ENCODE measurements at regions not wholly inside any gene's neighbourhood (a gene's known extent, or its start where the extent isn't known, plus 50 kb on each side); places are given as distances from the start of the nearest gene placed in this dataset.

DNA sequence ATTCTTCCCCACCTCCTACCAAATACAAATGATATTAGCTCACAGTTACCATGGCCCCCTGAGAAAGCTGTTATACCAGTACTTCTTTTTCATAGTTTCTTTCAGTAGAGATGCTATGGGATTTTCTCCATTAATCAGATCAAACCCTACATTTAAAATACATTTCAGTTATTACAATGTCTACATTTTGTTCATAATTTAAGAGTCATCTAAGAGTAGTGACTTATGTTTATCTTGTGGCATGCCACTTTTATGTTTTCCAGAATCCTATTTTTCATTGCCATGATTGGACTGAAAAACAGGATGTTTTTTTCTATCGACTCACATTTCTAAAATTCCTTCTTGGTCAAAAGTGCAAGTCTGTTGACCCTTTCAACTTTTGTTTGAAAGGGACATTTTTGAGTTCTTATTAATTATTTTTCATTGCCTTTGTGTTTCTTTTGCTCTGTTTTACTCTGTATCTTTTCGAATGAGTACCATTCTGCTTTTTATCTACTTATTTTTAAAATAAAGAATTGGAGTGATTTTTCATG is 77.4 kb upstream of the ANXA1 start:
- ATAC-seq: no peak
- H3K4me3 Mint-ChIP-seq: no peak overlapping the region
- no peak for DNase-seq
- H3K27ac Mint-ChIP-seq: no peak overlapping the region
- no peaks in the 10 kb centered on the region for H3K4me1 Mint-ChIP-seq
- H3K9me3 ChIP-seq (ENCODE audit: control insufficient read depth, low read length, poor library complexity, severe bottlenecking): no peaks in the 10 kb centered on the region
- peaks cover 35% of the 10 kb centered on the region for H3K27me3 Mint-ChIP-seq
- no peaks in the 10 kb centered on the region for H3K36me3 Mint-ChIP-seq (ENCODE audit: low read depth)

DNA sequence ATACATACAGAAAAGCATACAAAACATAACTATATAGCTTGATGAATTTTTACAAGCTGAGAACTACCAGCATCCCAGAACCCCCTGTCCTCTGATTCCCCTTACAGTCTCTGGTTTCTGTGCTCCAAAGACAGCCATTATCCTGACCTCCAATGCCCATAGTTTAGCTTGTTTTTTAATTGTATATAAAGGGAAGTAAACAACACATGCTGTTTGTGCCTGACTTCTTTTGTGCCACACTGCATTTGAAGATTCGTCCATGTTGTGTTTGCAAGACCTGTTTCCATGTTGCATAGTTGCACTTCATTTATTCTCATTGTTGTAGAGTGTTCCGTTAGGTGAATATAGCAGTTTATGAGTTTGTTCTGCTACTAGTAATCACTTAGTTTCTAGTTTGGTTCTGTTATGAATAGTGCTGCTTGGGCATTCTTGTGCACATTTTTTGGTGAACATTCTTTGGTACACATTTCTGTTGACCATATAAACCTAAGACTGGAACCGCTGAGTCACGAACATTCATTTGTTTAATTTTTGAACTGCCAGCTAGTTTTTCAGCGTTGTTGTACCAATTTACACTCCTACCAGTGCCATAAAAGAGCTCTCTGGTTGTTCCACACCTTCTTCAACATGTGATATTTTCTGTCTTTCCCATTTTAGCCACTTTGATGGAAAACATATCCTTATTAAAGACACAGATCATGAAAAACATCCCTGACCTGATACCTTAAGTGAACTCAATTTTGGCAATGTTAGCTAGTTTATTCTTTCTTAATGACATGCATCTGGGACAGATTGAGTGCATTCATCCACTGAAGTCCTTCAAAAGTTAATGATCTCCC is 78.1 kb upstream of the ANXA1 start:
- H3K4me1 Mint-ChIP-seq: no peaks in the 10 kb centered on the region
- no peak overlapping the region for H3K4me3 Mint-ChIP-seq
- H3K27ac Mint-ChIP-seq: no peak overlapping the region
- H3K27me3 Mint-ChIP-seq: peaks cover 39% of the 10 kb centered on the region
- DNase-seq (no peak), ATAC-seq (no peak)
- no peaks in the 10 kb centered on the region for H3K9me3 ChIP-seq (ENCODE audit: control insufficient read depth, low read length, poor library complexity, severe bottlenecking)
- no peaks in the 10 kb centered on the region for H3K36me3 Mint-ChIP-seq (ENCODE audit: low read depth)

DNA sequence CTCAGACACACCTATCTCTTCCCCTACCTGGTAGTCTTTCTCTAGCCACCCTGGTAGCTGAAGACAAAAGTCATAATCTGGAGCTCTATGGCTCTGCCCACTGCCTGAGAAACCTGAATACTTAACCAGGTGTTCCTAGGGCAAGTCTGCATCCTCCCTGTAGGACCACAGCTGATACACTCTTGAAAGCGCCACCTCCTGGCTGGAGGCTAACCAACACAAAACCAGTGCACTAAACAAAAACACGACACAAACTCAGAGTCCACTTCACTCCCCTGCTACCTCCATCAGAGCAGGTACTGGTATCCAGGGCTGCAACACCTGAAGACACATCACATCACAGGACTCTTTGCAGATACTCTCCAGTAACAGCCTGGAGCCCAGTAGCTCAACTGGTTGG is 84.6 kb upstream of the ANXA1 start:
- no peak overlapping the region for H3K27ac Mint-ChIP-seq
- peaks cover 2% of the 10 kb centered on the region for H3K36me3 Mint-ChIP-seq (ENCODE audit: low read depth)
- ATAC-seq (no peak), DNase-seq (no peak)
- no peaks in the 10 kb centered on the region for H3K9me3 ChIP-seq (ENCODE audit: control insufficient read depth, low read length, poor library complexity, severe bottlenecking)
- no peaks in the 10 kb centered on the region for H3K4me1 Mint-ChIP-seq
- peaks cover 34% of the 10 kb centered on the region for H3K27me3 Mint-ChIP-seq
- no peak overlapping the region for H3K4me3 Mint-ChIP-seq

DNA sequence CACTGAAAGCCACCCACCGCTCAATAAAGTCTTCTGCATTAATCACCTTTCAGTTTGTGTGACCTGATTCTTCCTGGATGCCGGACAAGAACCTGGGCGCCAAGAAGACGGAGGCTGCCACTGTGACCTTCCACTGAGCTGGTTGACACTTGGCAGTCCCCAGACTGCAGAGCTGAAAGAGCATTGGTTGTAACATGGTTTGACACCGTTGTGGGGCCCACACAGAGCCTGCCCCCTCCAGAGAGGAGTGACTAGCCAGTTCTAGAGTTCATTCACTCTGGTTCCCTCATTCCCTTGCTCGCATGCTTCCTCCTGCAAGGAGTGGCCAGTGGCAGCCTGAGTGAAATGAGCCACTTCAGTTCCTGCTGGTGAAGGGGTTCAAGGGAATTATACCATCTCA is 86.2 kb upstream of the ANXA1 start:
- DNase-seq (no peak), ATAC-seq (no peak)
- Mint-ChIP-seq H3K36me3 (ENCODE audit: low read depth) (peaks cover 4% of the 10 kb centered on the region), H3K4me1 (peaks cover 1% of the 10 kb centered on the region), H3K27ac (no peak overlapping the region), H3K4me3 (no peak overlapping the region), H3K27me3 (peaks cover 31% of the 10 kb centered on the region)
- no peaks in the 10 kb centered on the region for H3K9me3 ChIP-seq (ENCODE audit: control insufficient read depth, low read length, poor library complexity, severe bottlenecking)

DNA sequence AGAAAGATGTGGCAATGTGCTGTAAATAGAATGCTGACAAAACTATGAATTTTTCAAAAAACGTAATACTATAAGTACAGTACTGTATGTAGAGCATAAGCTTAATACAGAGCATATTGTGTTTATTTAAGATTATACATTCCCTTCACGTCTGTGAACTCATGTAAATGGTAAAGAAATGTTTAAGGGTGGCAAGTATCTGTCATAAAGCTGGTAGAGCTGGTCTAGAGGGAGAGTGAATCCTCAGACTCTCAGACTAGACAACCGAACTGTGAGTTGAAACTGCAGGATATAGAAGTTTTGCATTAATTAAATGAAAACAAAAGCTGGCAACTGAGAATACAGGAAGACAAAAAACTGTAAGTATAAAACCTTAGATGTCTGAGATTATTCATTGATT is 87.3 kb upstream of the ANXA1 start:
- ATAC-seq (no peak), DNase-seq (no peak)
- H3K4me3 Mint-ChIP-seq: no peak overlapping the region
- H3K9me3 ChIP-seq (ENCODE audit: control insufficient read depth, low read length, poor library complexity, severe bottlenecking): no peaks in the 10 kb centered on the region
- peaks cover 34% of the 10 kb centered on the region for H3K27me3 Mint-ChIP-seq
- peaks cover 5% of the 10 kb centered on the region for H3K36me3 Mint-ChIP-seq (ENCODE audit: low read depth)
- H3K27ac Mint-ChIP-seq: no peak overlapping the region
- H3K4me1 Mint-ChIP-seq: peaks cover 2% of the 10 kb centered on the region

DNA sequence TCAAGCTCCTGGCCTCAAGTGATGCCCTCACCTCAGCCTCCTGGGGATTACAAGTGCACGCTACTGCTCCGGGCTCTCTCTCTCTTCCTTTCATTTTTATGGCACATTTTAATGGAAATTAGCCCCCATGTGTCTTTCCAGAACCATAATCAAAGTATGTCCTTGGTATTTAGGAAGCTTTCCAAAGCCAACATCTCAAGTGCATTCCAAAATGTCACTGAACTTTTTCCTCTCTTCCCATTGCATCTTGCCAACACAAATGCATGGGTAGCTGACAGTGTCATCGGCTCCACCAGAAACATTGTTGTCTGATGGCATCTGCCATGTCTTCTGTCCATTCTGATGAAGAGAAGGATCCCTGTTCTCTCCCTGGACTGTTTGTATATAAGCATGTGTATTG is 90.5 kb upstream of the ANXA1 start:
- no peak for ATAC-seq

DNA sequence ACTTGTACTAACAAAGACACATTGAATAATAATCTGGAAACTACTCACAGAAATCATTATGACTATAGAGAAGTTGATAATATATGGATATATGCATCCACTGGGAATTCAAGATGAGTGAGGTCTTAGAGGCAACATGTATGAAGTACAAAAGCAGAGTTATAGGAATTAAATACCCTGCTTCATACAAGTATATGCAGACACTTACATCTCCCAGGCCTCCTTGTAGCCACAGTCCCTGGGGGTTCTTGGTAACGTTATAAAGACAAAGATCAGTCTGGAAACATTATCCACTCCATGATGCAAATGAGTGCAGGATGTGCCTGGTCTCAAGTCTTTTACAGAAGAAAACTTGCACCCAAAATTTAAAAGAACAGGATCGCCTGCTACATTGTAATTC is 92.4 kb upstream of the ANXA1 start:
- Mint-ChIP-seq H3K36me3 (ENCODE audit: low read depth) (peaks cover 3% of the 10 kb centered on the region), H3K4me3 (no peak overlapping the region), H3K4me1 (peaks cover 2% of the 10 kb centered on the region), H3K27me3 (peaks cover 26% of the 10 kb centered on the region), H3K27ac (no peak overlapping the region)
- DNase-seq (no peak), ATAC-seq (no peak)
- no peaks in the 10 kb centered on the region for H3K9me3 ChIP-seq (ENCODE audit: control insufficient read depth, low read length, poor library complexity, severe bottlenecking)

More for the DNA sequence above, 90.5 kb upstream of the ANXA1 start:
- peaks cover 26% of the 10 kb centered on the region for H3K27me3 Mint-ChIP-seq
- H3K27ac Mint-ChIP-seq: no peak overlapping the region
- no peaks in the 10 kb centered on the region for H3K9me3 ChIP-seq (ENCODE audit: control insufficient read depth, low read length, poor library complexity, severe bottlenecking)
- DNase-seq: no peak
- peaks cover 3% of the 10 kb centered on the region for H3K36me3 Mint-ChIP-seq (ENCODE audit: low read depth)
- no peak overlapping the region for H3K4me3 Mint-ChIP-seq
- peaks cover 2% of the 10 kb centered on the region for H3K4me1 Mint-ChIP-seq

DNA sequence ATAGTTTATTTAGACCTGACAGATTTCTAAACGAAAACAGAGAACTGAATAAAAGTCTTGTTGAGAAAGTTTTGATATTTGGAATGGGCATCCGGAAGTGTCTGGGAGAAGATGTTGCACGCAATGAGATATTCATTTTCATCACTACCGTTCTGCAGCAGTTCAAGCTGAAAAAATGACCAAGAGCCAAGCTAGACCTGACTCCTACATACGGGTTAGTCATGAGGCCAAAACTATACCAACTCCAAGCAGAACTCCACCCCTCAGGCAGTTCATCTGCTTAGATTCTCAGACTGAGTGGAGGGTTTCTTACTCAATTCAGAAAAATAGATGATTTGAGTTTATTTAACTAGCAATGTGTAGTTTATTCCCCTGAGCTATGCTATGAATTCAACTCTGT is 95.4 kb upstream of the ANXA1 start:
- Mint-ChIP-seq H3K27ac (no peak overlapping the region), H3K4me3 (no peak overlapping the region), H3K27me3 (peaks cover 43% of the 10 kb centered on the region), H3K36me3 (ENCODE audit: low read depth) (peaks cover 3% of the 10 kb centered on the region), H3K4me1 (peaks cover 5% of the 10 kb centered on the region)
- H3K9me3 ChIP-seq (ENCODE audit: control insufficient read depth, low read length, poor library complexity, severe bottlenecking): no peaks in the 10 kb centered on the region
- ATAC-seq (no peak), DNase-seq (no peak)

DNA sequence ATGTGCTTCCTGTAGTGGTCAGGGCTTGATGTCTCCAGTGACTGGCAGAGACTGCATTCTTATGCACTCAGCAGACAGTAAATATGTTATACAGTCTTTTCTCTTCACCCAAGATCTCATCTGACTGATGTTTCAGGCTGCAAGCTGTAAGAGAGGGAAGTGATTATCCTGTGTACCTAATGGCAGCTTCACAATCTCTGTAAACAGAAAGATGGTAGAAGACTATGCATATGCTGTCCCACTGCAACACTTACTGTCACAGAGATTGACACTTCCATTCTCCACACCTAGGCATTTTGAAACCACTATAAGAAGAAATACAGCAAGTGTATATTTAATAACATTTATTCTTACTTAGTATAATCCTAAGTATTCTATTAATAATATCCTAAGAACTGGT is 97.6 kb upstream of the ANXA1 start:
- Mint-ChIP-seq H3K27ac (no peak overlapping the region), H3K4me3 (no peak overlapping the region), H3K27me3 (peaks cover 35% of the 10 kb centered on the region), H3K36me3 (ENCODE audit: low read depth) (peaks cover 2% of the 10 kb centered on the region), H3K4me1 (peaks cover 3% of the 10 kb centered on the region)
- ATAC-seq (no peak), DNase-seq (no peak)
- no peaks in the 10 kb centered on the region for H3K9me3 ChIP-seq (ENCODE audit: control insufficient read depth, low read length, poor library complexity, severe bottlenecking)

DNA sequence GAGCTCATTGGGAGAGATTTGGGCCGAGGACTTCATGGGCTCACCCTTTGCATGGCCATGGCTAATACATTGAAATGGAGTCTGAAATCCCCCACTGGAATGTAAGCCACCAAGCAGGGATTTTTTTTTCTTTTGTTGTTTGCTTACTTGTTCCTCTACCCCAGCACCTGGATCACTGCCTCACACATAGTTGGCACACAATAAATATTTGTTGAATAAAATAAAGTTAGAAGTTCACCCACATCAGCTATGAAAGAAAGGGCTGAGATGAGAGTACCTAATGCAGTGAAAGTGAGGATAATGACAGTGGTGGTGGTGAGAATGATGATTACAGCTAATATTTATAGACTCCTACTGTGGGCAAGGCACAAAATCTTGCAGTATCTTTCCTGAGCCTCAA is 98.1 kb upstream of the ANXA1 start:
- peaks cover 38% of the 10 kb centered on the region for H3K27me3 Mint-ChIP-seq

DNA sequence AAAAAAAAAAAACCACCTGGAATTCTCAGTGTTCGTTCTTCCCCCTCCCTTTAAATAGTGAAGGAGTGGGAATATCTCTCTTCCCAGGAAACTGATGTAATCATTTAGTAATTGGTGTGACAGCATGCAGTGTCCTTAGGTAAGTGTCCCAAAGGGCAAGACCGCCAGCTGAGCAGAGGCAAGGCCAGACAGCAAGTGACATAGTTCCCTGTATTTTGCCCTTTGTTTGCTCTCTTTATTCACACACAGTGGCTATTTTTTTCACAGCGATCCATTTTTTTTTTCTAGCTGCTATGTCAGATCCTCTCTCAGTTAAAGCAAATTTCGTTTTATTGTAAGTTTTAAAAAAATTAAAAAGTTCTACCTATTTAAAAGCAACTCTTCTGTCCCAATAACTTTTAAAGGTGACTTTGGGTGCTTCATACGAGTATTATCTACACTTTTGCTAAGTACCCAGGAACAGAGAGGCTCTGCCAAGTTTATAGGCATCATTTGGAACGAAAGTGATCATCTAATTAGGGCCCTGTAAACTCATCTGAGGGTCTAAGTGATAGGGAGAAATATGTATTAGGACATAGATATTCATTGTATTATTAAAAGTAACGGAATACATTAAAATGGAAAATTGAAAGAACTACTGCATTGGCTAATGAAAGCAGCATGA is 98.2 kb upstream of the ALDH1A1 start:
- no peak for ATAC-seq
- no peak for DNase-seq
- no peaks in the 10 kb centered on the region for H3K9me3 ChIP-seq (ENCODE audit: control insufficient read depth, low read length, poor library complexity, severe bottlenecking)
- no peak overlapping the region for H3K27ac Mint-ChIP-seq
- H3K4me3 Mint-ChIP-seq: no peak overlapping the region
- H3K27me3 Mint-ChIP-seq: peaks cover 26% of the 10 kb centered on the region
- H3K4me1 Mint-ChIP-seq: peaks cover 3% of the 10 kb centered on the region
- H3K36me3 Mint-ChIP-seq (ENCODE audit: low read depth): peaks cover 2% of the 10 kb centered on the region

More for the DNA sequence above, 98.1 kb upstream of the ANXA1 start:
- Mint-ChIP-seq H3K4me3 (no peak overlapping the region), H3K4me1 (peaks cover 3% of the 10 kb centered on the region), H3K36me3 (ENCODE audit: low read depth) (peaks cover 2% of the 10 kb centered on the region), H3K27ac (no peak overlapping the region)
- H3K9me3 ChIP-seq (ENCODE audit: control insufficient read depth, low read length, poor library complexity, severe bottlenecking): no peaks in the 10 kb centered on the region
- no peak for ATAC-seq
- no peak for DNase-seq

DNA sequence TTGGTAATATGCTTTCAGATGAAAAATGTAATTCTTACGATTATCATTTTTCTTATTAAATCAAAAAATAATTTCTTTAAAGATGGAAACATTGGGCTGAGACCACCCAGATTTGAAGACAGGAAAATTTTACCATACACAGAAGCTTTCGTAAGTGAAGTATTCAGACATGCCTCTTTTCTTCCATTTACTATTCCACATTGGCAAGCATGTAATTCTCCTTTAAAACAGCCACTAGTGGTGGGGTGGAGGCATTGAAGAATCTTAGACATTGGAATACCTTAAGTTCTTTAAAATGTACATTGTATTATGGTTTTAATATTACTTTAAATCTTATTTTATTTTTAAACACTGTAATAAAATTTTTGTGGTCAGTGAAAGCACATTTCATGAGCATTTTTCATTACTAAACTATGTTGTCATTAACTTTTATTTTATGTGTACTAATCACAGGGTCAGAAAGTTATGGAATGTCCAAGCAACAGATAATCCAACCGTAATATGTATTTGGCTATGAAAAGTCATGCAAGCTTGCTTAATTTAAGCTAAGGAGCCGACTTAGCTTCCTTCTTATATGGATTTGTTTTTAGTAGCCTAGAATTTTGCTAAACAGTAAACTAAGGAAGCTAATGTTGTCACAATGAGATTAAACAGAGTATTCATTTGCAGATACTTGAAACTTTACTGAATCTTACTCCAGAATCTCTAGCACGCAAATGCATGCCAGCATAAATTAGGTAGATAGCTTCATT is 97.4 kb upstream of the ALDH1A1 start:
- Mint-ChIP-seq H3K4me3 (no peak overlapping the region), H3K27me3 (peaks cover 33% of the 10 kb centered on the region), H3K36me3 (ENCODE audit: low read depth) (peaks cover 2% of the 10 kb centered on the region), H3K4me1 (peaks cover 3% of the 10 kb centered on the region), H3K27ac (no peak overlapping the region)
- no peak for DNase-seq
- no peaks in the 10 kb centered on the region for H3K9me3 ChIP-seq (ENCODE audit: control insufficient read depth, low read length, poor library complexity, severe bottlenecking)
- ATAC-seq: no peak

DNA sequence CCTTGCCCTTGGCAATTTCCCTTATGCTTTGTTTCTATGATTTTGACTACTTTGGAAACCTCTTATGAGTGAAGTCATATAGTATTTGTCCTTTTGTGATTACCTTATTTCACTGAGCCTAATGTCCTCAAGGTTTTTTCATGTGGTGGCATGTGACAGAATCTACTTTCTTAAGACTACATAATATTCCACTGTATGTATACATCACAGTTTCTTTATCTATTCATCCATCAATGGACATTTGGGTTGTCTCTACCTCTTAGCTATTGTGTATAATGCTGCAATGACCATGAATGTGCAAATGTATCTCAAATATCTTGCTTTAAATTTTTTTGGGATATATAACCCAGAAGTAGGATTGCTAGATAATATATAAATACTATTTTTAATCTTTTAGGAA is 96.4 kb upstream of the ALDH1A1 start:
- ATAC-seq (no peak), DNase-seq (no peak)
- H3K4me3 Mint-ChIP-seq: no peak overlapping the region
- peaks cover 2% of the 10 kb centered on the region for H3K36me3 Mint-ChIP-seq (ENCODE audit: low read depth)
- peaks cover 36% of the 10 kb centered on the region for H3K27me3 Mint-ChIP-seq
- no peak overlapping the region for H3K27ac Mint-ChIP-seq
- no peaks in the 10 kb centered on the region for H3K9me3 ChIP-seq (ENCODE audit: control insufficient read depth, low read length, poor library complexity, severe bottlenecking)
- peaks cover 3% of the 10 kb centered on the region for H3K4me1 Mint-ChIP-seq
